A673 (cell line): ENCODE measurements at regions not wholly inside any gene's neighbourhood (a gene's known extent, or its start where the extent isn't known, plus 50 kb on each side); places are given as distances from the start of the nearest gene placed in this dataset.

Source experiments
- BruUV-seq: library from RNA; stranded (reverse); fragments of 400-500 nt; replicated peaks from 2 replicates; lab custom pipeline; 2021; lab: Mats Ljungman, UMichigan
- CTCF ChIA-PET: fragments of 300-600 bp; sonication (Branson Sonifier 250); formaldehyde crosslinking; loops from one replicate; lab custom pipeline; 2022; ENCODE audit warnings: antibody characterized with exemption; lab: Charles Lee
- POLR2A ChIA-PET: fragments of 300-600 bp; sonication (Branson Sonifier 250); formaldehyde crosslinking; loops from one replicate; lab custom pipeline; 2022; ENCODE audit warnings: antibody characterized with exemption; ENCODE audit not compliant: low non-redundant PET; lab: Charles Lee
- DNase-seq: peaks from one replicate; pipeline ENCODE4 v3.0.0-alpha.2; 2015; ENCODE audit warnings: low spot score
- H3K27ac ChIP-seq: fragments of 200-600 bp; sonication (generic); 2 replicates; pipeline ENCODE4 v1.5.1; 2016; ENCODE audit warnings: mixed run types, low read depth, mild to moderate bottlenecking, mixed read lengths, antibody characterized with exemption, low read length; ENCODE audit not compliant: poor library complexity, severe bottlenecking
- H3K27me3 ChIP-seq: fragments of 200-600 bp; sonication (generic); replicated peaks from 2 replicates; pipeline ENCODE4 v1.6.1; 2017; ENCODE audit warnings: mixed run types, low read depth, mild to moderate bottlenecking, mixed read lengths, antibody characterized with exemption, low read length; ENCODE audit not compliant: insufficient read depth, poor library complexity
- H3K36me3 ChIP-seq: fragments of 200-600 bp; sonication (generic); 2 replicates; pipeline ENCODE4 v1.6.1; 2016; ENCODE audit warnings: mixed run types, mild to moderate bottlenecking, mixed read lengths, antibody characterized with exemption, low read length; ENCODE audit not compliant: insufficient read depth, poor library complexity, severe bottlenecking
- H3K4me1 ChIP-seq: fragments of 200-600 bp; sonication (generic); 2 replicates; pipeline ENCODE4 v1.6.1; 2017; ENCODE audit warnings: mixed run types, mild to moderate bottlenecking, mixed read lengths, antibody characterized with exemption, low read length; ENCODE audit not compliant: insufficient read depth, poor library complexity, severe bottlenecking
- H3K4me3 ChIP-seq: fragments of 200-600 bp; sonication (generic); 2 replicates; pipeline ENCODE4 v1.5.1; 2016; ENCODE audit warnings: low read depth, mixed run types, mild to moderate bottlenecking, mixed read lengths, low read length; ENCODE audit not compliant: poor library complexity, severe bottlenecking
- H3K9me3 ChIP-seq: fragments of 200-600 bp; sonication (generic); 2 replicates; pipeline ENCODE4 v1.6.1; 2016; ENCODE audit warnings: mixed run types, low read depth, mild to moderate bottlenecking, mixed read lengths, antibody characterized with exemption, low read length; ENCODE audit not compliant: poor library complexity, severe bottlenecking
- EZH2 ChIP-seq: fragments of 200-600 bp; sonication (generic); IDR thresholded peaks from 2 replicates; pipeline ENCODE4 v1.6.1; 2017; ENCODE audit warnings: borderline replicate concordance, low read depth, mild to moderate bottlenecking, mixed read lengths, antibody characterized with exemption, low read length; ENCODE audit not compliant: poor library complexity, severe bottlenecking
- intact Hi-C: fragments of 100-400 bp; cut with micrococcal nuclease; formaldehyde crosslinking; loops from one replicate; pipeline ENCODE4 v1.10.0; 2022; ENCODE audit not compliant: unreplicated experiment
- TF ChIP-seq, protein P1 (sequence below): fragments of 300-800, 200-600 bp; sonication (generic); conservative IDR thresholded peaks from 2 replicates; pipeline ENCODE4 v1.5.1; 2017; ENCODE audit warnings: low read depth, mild to moderate bottlenecking, antibody characterized with exemption, low read length, moderate library complexity, mixed read lengths

GRCh38 chr12:24078318-24078765, 128.9 kb upstream of the SOX5 start:
- peak; percentile 13 for DNase-seq
- Histone ChIP-seq H3K27me3 (no peaks in the 10 kb centered on the region), H3K4me3 (no peak overlapping the region), H3K4me1 (peaks cover 7% of the 10 kb centered on the region), H3K27ac (no peak overlapping the region), H3K9me3 (no peaks in the 10 kb centered on the region), H3K36me3 (no peaks in the 10 kb centered on the region)
- TF ChIP-seq, protein P1, sequence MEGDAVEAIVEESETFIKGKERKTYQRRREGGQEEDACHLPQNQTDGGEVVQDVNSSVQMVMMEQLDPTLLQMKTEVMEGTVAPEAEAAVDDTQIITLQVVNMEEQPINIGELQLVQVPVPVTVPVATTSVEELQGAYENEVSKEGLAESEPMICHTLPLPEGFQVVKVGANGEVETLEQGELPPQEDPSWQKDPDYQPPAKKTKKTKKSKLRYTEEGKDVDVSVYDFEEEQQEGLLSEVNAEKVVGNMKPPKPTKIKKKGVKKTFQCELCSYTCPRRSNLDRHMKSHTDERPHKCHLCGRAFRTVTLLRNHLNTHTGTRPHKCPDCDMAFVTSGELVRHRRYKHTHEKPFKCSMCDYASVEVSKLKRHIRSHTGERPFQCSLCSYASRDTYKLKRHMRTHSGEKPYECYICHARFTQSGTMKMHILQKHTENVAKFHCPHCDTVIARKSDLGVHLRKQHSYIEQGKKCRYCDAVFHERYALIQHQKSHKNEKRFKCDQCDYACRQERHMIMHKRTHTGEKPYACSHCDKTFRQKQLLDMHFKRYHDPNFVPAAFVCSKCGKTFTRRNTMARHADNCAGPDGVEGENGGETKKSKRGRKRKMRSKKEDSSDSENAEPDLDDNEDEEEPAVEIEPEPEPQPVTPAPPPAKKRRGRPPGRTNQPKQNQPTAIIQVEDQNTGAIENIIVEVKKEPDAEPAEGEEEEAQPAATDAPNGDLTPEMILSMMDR, result no peak
- TF ChIP-seq EZH2, result no peak
- intact Hi-C loops, result no loop called here
- BruUV-seq, result no TSS peak
- POLR2A ChIA-PET, result no interaction called here
- CTCF ChIA-PET, result interaction anchor here (0.9 kb wide), 1 partner anchor 519 kb away, joined by 3 read pairs; no protein-coding TSS in a partner anchor

DNA sequence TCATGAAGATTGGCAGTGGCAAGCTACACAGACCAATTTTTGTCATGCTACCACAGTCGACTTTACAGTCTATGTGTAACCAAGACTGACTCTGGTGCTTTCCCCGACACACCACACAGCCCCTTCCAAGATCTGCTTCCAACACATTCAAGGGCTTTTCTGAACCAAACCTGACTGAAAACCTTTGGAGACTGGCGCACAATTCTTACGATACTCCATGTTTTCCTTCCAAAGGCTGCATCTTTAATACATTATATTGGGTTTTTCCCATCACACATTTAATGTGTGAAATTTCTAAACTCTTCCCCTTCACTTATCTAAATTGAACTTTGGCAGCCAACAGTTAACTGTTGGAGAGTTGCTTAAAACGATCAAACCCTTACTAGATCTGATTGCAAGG, 127.7 kb upstream of the SOX5 start:
- TF ChIP-seq, protein P1, result no peak
- TF ChIP-seq EZH2, result no peak
- no peak overlapping the region for H3K4me3 ChIP-seq
- BruUV-seq, result no TSS peak
- H3K27me3 ChIP-seq, result no peaks in the 10 kb centered on the region
- no peaks in the 10 kb centered on the region for H3K9me3 ChIP-seq
- CTCF ChIA-PET, result no interaction called here
- H3K27ac ChIP-seq, result no peak overlapping the region
- no peak for DNase-seq
- POLR2A ChIA-PET, result interaction anchor here (0.6 kb wide), 1 partner anchor 29 kb away, joined by 6 read pairs; no protein-coding TSS in a partner anchor
- intact Hi-C loops, result no loop called here
- peaks cover 7% of the 10 kb centered on the region for H3K4me1 ChIP-seq
- H3K36me3 ChIP-seq, result no peaks in the 10 kb centered on the region

GRCh38 chr12:24075650-24076049, 126.2 kb upstream of the SOX5 start:
- no peaks in the 10 kb centered on the region for H3K27me3 ChIP-seq
- H3K27ac ChIP-seq, result no peak overlapping the region
- ChIA-PET POLR2A (no interaction called here), CTCF (no interaction called here)
- DNase-seq, result no peak
- peaks cover under 1% of the 10 kb centered on the region for H3K4me1 ChIP-seq
- no peak for TF ChIP-seq EZH2
- TF ChIP-seq, protein P1, result no peak
- no peaks in the 10 kb centered on the region for H3K9me3 ChIP-seq
- H3K36me3 ChIP-seq, result no peaks in the 10 kb centered on the region
- no TSS peak for BruUV-seq
- intact Hi-C loops, result no loop called here
- no peak overlapping the region for H3K4me3 ChIP-seq
